Upper lobe of left lung (tissue), 6 donors: ENCODE measurements at regions not wholly inside any gene's neighbourhood (a gene's known extent, or its start where the extent isn't known, plus 50 kb on each side); places are given as distances from the start of the nearest gene placed in this dataset.

Source experiments
- ATAC-seq, 2 donors: fragments of 200-7000 bp; cut with Tn5 transposase; one replicate each; pipeline ENCODE4 v1.9.1; 2022; ENCODE audit warnings: mild to moderate bottlenecking in 2 of 2, moderate library complexity in 2 of 2; ENCODE audit not compliant: low FRiP score in 2 of 2
- DNase-seq, 2 donors: peaks; one replicate each; pipeline ENCODE4 v3.0.0-alpha.2; 2019 to 2020
- H3K27ac ChIP-seq, 4 donors: fragments of 200-600 bp; sonication (generic); one replicate each; pipeline ENCODE4 v1.5.1; 2016 to 2019
- H3K27me3 ChIP-seq, 4 donors: fragments of 200-600 bp; sonication (generic); one replicate each; pipeline ENCODE4 v1.5.1; 2017 to 2019
- H3K36me3 ChIP-seq, 4 donors: fragments of 200-600 bp; sonication (generic); one replicate each; pipeline ENCODE4 v1.5.1; 2016 to 2019
- H3K4me1 ChIP-seq, 4 donors: fragments of 200-600 bp; sonication (generic); one replicate each; pipeline ENCODE4 v1.5.1; 2018 to 2019
- H3K4me3 ChIP-seq, 4 donors: fragments of 200-600 bp; sonication (generic); one replicate each; pipeline ENCODE4 v1.5.1; 2017 to 2019; ENCODE audit warnings: mild to moderate bottlenecking in 2 of 4, moderate library complexity in 1 of 4
- H3K9me3 ChIP-seq, 4 donors: fragments of 200-600 bp; sonication (generic); one replicate each; pipeline ENCODE4 v1.5.1; 2018 to 2019
- EP300 ChIP-seq, 4 donors: sonication (generic); formaldehyde crosslinking; IDR thresholded peaks; one replicate each; pipeline ENCODE4 v1.5.1; 2017; ENCODE audit warnings: antibody characterized with exemption in 4 of 4, control low read depth in 2 of 4
- POLR2A ChIP-seq, 4 donors: fragments of 450-650 bp; IDR thresholded peaks; one replicate each; pipeline ENCODE4 v1.5.1; 2016 to 2017; ENCODE audit warnings: antibody characterized with exemption in 4 of 4, mild to moderate bottlenecking in 2 of 4
- POLR2AphosphoS5 ChIP-seq, 2 donors: sonication (generic); formaldehyde crosslinking; IDR thresholded peaks; one replicate each; pipeline ENCODE4 v1.5.1; 2017; ENCODE audit warnings: antibody characterized with exemption in 2 of 2
- WGBS, 2 donors: methylation state at CpG; one replicate each; pipeline ENCODE4 v1.1.5; 2017 to 2018; 5-methylcytosine and 5-hydroxymethylcytosine counted together
- TF ChIP-seq, protein P1 (sequence below), 6 experiments: fragments of 450-650 bp in 4 of 6; fragments of 200-600 bp in 2 of 6; sonication (generic) in 2 of 6; IDR thresholded peaks; one replicate each; pipeline ENCODE4 v1.5.1; 2016 to 2019; ENCODE audit warnings: antibody characterized with exemption in 6 of 6
- donor health status: DM: no; HTN: no; CAD: no; lungs with moderate emphysema.
- donor health status: DM: no; HTN: yes; CAD: no; lungs with severe emphysema.

DNA sequence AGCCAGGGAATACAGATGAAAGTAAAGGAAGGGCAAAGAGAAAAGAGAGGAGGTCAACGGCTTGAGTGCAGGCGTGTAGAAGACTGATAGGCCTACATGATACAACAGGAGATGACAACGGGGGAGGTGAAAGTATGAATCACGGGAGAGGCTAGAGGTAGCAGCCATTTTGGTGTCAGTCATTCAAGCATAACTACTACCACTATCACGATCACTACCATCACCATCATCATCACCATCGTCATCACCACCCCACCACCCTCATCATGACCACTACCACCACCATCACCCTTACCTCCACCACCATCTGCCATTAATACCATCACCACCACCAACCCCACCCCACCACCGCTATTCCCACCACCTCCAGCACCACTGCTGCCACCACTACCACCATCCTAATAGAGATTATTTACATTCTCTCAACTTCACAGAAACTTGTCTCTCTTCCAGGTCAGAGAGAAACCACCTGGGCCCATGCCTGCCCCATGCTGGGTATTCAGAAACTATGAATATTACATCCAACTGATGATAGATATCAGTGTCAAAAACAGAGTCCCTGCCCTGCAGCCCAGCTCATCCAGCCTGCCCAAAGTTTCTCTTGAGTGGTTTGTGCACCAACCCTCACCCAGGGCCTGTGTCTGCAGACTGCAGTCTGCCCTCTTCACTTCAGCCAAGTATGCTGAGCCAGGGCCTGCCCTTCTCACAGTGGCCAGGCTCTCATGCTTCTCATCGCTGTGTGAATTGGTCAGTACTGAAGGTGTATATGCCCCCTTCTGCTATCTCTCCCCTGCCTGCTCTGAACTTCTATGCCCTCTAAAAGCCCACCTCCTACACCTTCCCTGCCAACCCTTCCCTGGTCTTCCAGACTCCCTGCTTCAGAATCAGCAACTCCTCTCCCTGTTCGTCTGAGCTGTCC lies 215.6 kb upstream of the TLE3 start:
- Histone ChIP-seq H3K27ac (no peak overlapping the region), H3K36me3 (no peaks in the 10 kb centered on the region), H3K4me3 (no peak overlapping the region), H3K4me1 (peaks cover 0 to 2% (median under 1%) of the 10 kb centered on the region in 4 donors), H3K27me3 (no peaks in the 10 kb centered on the region), H3K9me3 (no peaks in the 10 kb centered on the region)
- DNase-seq, result no peak
- TF ChIP-seq POLR2A (IDR thresholded peaks at IDR 0.05) (no peak), POLR2AphosphoS5 (IDR thresholded peaks at IDR 0.05) (no peak), EP300 (IDR thresholded peaks at IDR 0.05) (no peak)
- TF ChIP-seq, protein P1, sequence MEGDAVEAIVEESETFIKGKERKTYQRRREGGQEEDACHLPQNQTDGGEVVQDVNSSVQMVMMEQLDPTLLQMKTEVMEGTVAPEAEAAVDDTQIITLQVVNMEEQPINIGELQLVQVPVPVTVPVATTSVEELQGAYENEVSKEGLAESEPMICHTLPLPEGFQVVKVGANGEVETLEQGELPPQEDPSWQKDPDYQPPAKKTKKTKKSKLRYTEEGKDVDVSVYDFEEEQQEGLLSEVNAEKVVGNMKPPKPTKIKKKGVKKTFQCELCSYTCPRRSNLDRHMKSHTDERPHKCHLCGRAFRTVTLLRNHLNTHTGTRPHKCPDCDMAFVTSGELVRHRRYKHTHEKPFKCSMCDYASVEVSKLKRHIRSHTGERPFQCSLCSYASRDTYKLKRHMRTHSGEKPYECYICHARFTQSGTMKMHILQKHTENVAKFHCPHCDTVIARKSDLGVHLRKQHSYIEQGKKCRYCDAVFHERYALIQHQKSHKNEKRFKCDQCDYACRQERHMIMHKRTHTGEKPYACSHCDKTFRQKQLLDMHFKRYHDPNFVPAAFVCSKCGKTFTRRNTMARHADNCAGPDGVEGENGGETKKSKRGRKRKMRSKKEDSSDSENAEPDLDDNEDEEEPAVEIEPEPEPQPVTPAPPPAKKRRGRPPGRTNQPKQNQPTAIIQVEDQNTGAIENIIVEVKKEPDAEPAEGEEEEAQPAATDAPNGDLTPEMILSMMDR (IDR thresholded peaks at IDR 0.05), result no peak
- 95% methylated on average over 9 of the region's 9 CpGs for WGBS, 2 donors
- ATAC-seq, result no peak

DNA sequence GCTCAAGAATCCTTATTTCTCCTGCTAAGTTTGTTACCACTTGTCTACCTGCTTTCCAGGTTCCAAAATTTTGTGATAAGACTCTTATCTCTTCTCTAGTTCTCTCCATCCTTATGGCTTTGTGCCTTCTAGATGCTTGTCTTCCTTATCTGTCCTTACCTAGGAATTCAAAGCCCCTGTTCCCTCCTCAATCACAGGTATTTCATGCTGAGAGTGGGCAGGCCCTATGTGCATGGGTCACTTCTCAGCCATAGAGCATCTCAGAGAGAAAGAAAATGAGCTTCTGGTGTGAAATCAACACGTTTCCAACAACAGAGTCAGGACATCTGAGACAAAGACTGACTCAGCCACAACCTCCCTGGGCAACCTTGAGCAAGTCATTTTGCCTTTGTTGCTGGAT lies 214.1 kb upstream of the TLE3 start:
- no peaks in the 10 kb centered on the region for H3K36me3 ChIP-seq
- H3K27ac ChIP-seq, result no peak overlapping the region
- no peak for TF ChIP-seq POLR2A (IDR thresholded peaks at IDR 0.05)
- TF ChIP-seq, protein P1 (IDR thresholded peaks at IDR 0.05), result no peak
- H3K27me3 ChIP-seq, result no peaks in the 10 kb centered on the region
- H3K9me3 ChIP-seq, result no peaks in the 10 kb centered on the region
- no peak overlapping the region for H3K4me3 ChIP-seq
- DNase-seq (no peak), ATAC-seq (no peak)
- peaks cover 0 to 7% (median 3%) of the 10 kb centered on the region in 4 donors for H3K4me1 ChIP-seq
- 90 to 93% methylated on average over 1 of the region's 1 CpG for WGBS, 2 donors

DNA sequence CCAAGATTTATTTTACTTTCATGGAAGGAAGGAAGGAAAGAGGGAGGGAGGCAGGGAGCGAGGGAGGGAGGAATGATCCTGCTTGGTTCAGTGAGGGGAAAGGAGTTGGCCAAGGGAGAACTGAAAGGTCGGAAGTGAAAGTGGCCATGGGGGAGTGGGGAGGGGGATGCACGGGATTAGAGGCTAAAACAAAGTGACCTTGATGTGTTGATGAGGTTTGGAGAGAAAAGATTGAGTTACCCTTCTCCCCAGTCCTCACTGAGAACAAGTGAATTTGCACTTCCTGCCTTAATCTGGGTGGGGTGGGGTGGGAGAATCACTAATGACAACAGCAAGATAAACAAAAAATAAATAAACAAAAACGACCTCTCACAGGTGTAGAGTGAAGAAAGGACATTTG lies 212.0 kb upstream of the TLE3 start:
- no peak for DNase-seq

DNA sequence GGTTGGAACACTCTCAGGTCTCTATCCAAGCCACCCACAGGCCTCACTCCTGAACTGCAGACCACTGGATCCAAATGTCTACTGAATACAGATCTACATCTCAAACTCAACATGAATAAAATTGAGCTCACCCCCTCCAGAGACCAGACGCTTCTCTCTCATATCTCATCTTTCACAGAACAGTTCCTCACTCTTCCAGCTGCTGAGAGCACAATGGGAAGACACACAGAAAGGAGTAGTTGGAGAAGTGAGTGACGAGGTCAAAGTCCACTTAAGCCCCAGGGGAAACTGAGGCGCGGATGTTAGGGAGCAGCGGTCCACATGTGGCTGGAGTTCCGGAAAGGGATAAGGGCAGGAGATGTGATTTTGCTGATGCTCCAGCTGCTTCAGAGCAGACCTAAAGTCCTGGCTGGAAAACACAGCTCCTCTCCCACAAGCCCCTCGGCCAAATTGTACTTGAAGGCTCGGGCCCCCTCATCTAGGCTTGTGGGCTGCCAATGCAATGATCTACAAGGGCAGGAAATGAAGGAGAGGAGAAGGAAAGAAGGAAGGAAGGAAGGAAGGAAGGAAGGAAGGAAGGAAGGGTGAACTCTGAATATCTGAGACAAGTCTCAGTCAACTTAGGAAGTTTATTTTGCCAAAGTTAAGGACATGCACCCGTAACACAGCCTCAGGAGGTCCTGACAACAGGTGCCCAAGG lies 211.2 kb upstream of the TLE3 start:
- Histone ChIP-seq H3K36me3 (no peaks in the 10 kb centered on the region), H3K9me3 (no peaks in the 10 kb centered on the region), H3K27ac (no peak overlapping the region), H3K4me1 (peaks cover 0 to 7% (median 3%) of the 10 kb centered on the region in 4 donors), H3K4me3 (no peak overlapping the region), H3K27me3 (no peaks in the 10 kb centered on the region)
- no peak for DNase-seq
- TF ChIP-seq POLR2A (IDR thresholded peaks at IDR 0.05) (no peak), EP300 (IDR thresholded peaks at IDR 0.05) (no peak), POLR2AphosphoS5 (IDR thresholded peaks at IDR 0.05) (no peak)
- TF ChIP-seq, protein P1 (IDR thresholded peaks at IDR 0.05), result no peak
- 91% methylated on average over 9 of the region's 9 CpGs for WGBS, 2 donors
- ATAC-seq, result no peak

More for the DNA sequence above, 212.0 kb upstream of the TLE3 start:
- Histone ChIP-seq H3K4me1 (peaks cover 0 to 7% (median 3%) of the 10 kb centered on the region in 4 donors), H3K36me3 (no peaks in the 10 kb centered on the region), H3K27me3 (no peaks in the 10 kb centered on the region), H3K4me3 (no peak overlapping the region), H3K9me3 (no peaks in the 10 kb centered on the region), H3K27ac (no peak overlapping the region)
- no peak for ATAC-seq
- TF ChIP-seq EP300 (IDR thresholded peaks at IDR 0.05), result no peak
- no peak for TF ChIP-seq POLR2A (IDR thresholded peaks at IDR 0.05)
- TF ChIP-seq POLR2AphosphoS5 (IDR thresholded peaks at IDR 0.05), result no peak
- TF ChIP-seq, protein P1 (IDR thresholded peaks at IDR 0.05), result no peak
- 52 to 55% methylated on average over 4 of the region's 4 CpGs for WGBS, 2 donors
